Activated T-helper 1 cell treated with anti-CD3 and anti-CD28 coated beads, Interleukin-2, amount 50 U/mL, for 16 hours (primary cell): ENCODE measurements at regions not wholly inside any gene's neighbourhood (a gene's known extent, or its start where the extent isn't known, plus 50 kb on each side); places are given as distances from the start of the nearest gene placed in this dataset.
"Not testable (repeated sequence)": the region's sequence is repeated elsewhere in the genome, so short reads cannot be mapped to it uniquely, and the experiment has no call there.

Source experiments
- DNase-seq, 2 donors: peaks; one replicate each; pipeline ENCODE4 v3.0.0-alpha.2; 2020; ENCODE audit warnings: low read depth in 1 of 2, low spot score in 1 of 2

DNA sequence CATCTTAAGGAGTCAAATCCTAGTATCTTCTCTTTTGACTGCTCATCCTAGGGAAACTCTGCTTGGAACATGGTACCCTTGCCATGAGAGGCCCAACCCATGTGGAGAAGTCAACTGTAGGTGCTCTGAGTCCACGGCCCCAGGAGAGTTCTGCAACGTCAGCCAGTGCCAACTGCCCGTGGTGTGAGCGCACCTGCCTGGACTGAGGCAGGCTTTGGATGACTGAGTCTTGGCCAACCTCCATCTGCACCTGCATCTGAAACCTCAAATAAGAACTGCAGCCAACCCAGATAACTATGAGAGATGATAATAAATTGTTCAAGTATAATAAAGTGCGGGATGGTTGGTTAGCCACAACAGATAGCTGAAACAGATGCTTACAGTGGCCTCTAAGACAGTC, 772.0 kb downstream of the TRIML1 start:
- no peak for DNase-seq

DNA sequence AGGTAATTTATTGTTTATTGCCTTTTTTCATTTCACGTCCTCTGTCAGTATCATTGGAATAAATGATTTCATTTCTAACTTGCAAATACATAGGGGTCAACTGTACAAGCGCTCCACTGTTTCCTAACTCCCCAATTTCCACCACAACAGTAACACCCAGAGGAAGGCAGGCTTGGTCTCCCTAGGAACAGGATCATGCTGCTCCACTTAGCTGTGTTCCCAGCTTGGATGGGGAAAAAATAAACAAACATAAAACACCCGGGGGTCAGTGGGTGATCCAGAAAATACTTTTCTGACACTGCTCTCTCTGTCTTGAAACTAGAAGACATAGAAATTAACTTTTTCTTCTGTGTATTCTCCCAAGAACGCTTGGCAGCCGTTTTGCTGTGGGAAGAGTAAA, 772.5 kb downstream of the TRIML1 start:
- no peak for DNase-seq

DNA sequence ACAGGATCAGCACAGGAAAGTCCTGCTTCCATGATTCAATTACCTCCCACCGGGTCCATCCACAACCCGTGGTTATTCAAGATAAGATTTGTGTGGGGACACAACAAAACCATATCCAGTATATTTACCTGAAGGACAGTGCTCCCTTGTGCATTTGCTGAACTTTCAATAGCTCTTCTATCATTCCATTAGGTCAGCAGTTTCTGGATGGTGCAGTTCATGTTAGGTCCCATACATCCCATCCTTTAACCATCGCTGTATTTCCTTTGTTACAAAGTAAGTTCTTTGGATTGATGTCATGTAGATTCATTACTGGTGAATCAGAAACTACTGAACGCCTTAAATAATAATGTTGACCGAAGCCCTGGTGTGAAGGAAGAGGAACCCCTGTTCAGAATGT, 775.9 kb downstream of the TRIML1 start:
- no peak for DNase-seq

DNA sequence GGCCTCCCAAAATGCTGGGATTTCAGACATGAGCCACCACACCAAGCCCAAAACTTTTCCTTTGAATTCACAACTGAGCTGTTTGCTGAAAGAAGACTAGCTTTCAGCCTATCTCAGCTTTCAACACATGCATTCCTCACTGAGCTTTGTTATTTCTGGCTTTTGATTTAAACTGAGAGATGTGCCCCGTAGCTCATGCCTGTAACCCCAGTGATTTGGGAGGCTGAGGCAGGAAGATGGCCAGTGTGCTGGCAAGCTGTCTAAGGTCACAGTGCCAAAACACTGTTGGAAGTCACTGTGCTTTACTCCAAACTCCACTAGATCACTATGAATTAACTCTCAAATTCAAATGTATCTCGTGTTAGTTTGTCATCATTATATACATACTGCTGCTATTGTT, 779.5 kb downstream of the TRIML1 start:
- DNase-seq = no peak

DNA sequence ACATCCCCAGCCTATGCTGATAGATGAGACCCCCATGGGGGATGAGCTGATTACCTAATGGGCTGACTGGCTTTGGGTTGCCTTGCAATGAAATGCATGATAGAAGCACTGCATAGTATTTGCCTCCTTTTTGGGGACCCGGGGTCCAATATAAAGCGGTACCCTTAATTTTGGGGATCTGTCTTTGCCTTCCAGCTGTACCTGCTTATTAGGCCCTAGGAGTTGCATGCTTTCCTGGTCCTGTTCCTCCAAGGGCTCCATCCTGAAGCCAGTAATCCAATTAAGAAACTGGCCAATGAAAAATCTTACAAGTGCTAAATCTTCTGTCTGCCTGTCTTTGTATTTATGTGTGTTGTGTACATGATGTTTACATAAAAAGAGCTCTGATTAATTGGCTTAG, 791.6 kb downstream of the TRIML1 start:
- no peak for DNase-seq

DNA sequence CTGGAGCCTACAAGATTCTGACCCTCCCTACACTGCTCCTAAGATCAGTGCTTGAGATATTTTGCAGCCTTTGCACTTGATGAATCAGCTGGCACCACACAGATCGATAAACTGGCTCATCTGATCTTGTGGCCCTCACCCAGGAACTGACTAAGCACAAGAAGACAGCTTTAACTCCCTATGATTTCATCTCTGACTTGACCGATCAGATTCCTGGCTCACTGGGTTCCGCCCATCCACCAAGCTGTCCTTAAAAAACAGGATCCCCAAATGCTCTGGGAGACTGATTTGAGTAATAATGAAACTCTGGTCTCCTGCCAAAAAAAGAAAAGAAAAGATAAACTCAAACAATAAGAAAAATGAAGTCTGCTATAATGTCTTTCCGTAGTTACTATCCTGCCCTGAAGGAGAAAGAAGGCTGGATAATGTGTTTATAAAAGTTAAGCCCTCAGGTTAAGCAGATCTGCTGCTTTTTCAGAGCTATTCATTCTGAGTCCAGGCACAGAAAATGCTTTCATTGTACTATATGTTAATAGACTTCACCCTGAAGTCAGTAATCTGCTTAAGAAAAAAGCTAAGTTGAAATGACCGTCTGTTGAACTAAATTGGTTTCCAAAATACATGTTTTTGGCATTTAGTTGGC, 795.2 kb downstream of the TRIML1 start:
- DNase-seq = no peak

DNA sequence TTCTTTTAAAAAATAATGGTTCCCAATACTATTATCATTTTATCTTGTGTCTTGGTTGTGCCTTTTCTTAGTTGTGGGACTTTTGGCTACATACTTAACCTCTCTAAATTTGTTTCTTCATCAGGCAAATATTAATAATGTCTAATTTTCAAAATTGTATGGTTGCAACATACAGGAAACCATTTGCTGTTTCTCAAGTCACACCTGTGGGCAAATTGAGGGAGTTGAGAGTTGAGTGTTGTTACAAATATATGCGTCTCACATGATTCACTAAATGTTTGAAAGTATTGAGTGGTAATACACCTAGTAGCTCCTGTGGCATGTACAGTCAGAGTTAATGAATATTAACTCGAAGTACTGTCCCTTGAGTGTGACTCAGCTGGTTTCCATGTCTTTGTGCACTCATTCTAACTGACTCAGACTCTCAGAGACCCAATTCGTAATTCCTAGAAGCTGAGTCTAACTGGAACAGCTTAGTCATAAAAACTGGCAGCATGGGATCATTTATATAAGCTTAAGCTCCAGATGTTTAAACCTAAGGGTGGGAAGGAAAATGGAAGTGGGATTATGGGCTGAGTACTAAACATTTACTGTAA, 802.4 kb downstream of the TRIML1 start:
- DNase-seq = no peak

DNA sequence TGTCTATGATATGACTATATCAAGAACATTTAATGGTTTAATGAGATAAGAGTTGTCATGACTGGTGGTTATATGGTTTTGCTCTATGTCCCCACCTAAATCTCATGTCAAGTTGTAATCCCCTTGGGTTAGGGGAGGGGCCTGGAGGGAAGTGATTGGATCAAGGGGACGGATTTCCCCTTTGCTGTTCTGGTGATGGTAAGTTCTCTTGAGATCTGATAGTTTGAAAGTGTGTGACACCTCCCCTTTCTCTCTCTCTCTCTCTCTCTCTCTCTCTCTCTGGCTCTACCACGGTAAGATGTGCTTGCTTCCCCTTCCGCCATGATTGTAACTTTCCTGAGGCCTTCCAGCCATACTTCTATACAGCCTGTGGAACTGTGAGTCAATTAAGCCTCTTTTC, 803.4 kb downstream of the TRIML1 start:
- DNase-seq = no peak

DNA sequence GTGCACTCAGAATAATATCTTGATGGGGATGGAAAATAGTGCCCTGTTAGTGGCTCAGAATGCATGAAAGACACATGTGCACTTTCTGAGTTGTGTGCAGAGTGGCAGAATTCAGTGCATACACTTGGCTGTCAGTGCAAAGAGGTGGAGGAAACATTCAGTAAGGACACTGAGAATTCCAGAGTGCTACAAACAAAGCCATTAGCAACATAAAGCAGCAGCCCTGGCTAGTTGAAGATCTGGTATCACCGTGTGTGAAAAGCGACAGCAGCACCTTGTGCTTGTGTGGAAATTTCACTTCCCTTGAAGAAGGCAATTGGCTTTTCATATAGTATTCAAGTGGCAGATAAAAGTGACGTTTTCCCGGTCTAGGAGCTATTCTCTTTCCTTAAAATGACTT, 810.4 kb downstream of the TRIML1 start:
- no peak for DNase-seq

DNA sequence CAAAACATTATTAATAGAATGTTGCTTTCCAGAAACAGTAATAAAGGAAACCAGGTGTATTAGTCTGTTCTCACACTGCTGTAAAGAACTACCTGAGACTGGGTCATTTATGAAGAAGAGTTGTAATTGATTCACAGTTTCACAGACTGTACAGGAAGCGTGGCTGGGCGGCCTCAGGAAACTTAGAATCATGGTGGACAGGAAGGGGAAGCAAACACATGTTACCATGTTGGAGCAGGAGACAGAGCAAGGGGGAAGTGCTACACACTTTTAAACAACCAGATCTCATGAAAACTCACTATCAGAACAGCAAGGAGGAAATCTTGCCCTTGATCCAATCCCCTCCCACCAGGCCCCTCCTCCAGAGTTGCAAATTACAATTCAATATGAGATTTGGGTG, 815.8 kb downstream of the TRIML1 start:
- no peak for DNase-seq

DNA sequence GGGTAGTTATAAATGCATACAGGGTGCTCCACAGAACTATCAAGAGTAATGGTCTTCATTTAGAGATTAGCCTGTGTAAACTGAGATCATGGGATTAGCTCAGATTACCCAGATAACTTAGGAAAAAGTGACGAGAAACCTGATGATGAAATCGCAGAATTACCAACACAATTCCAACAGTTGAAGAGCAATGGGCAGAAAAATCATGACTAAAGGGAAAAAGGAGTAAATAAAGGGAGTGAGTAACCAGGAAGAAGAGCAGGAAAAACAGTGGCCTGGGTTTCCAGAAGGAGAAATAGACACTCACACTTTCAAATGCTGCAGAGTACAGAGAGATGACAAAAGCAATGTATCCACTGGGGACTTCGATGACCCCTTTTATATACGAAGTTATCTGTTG, 817.3 kb downstream of the TRIML1 start:
- DNase-seq = no peak

DNA sequence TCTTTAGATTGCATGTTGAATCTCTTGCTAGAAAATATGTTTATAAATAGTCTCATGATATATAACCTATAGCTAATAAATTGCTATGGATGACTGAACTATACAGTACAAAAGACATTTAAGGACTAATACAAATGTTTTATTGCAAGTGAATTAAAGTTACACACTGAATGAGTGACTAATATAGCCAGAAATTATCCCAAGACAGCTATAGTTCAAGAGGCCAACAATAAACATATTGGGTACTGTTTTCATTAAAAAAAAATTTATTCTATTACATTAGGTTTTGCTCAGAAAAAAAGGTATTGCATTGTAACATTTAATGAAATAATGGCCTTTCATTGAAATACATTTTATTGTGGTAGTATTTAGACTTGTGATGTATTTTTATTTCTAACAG, 819.1 kb downstream of the TRIML1 start:
- DNase-seq = no peak

DNA sequence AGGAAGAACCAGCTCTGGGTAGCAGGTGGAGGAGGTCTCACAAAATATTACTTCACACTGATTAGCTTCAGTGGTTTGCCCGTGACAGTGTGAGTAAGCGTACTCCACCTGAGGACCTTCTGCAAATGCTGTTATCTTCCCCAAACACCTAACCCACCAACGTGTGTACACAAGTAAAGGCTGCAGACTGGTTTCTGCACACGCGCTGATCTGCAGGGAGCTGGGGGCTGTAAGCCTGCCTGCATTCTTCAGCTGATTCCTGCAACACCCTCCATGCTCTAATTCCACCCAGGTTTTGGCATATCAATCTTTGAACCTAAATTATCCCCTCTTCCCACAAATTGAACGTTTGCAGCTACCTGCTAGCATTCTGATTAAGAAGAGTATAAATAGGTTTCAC, 820.2 kb downstream of the TRIML1 start:
- DNase-seq = no peak

DNA sequence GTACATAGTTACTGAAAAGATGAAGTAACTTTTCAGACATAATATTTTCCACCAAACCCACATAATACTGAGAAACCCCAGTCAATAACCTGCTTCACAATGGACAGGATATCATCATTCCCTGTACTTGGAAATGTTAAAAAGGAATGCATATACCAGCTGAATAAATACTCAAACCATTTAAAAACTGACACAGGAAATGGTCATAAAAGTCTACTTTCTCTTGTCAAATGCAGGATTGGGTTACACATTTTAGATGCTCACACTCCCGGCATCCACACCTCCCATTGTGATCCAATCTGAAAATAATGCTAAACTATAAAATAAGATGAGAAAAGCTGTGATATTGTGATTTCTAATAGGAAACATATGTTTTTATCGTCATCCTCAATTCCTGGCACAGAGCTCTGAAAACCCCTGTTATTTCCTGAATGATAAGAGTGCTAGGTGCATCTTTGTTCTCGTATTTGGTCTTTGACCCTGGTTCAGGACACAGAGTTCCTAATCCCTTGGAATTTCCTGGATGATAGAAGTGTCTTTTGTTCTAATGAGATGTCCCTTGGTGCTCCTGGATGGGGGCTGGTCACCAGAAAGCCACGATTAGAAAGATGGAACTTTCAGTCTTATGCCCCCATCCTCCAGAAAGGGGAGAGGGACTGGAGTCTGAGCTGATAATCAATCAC, 821.3 kb downstream of the TRIML1 start:
- no peak for DNase-seq

DNA sequence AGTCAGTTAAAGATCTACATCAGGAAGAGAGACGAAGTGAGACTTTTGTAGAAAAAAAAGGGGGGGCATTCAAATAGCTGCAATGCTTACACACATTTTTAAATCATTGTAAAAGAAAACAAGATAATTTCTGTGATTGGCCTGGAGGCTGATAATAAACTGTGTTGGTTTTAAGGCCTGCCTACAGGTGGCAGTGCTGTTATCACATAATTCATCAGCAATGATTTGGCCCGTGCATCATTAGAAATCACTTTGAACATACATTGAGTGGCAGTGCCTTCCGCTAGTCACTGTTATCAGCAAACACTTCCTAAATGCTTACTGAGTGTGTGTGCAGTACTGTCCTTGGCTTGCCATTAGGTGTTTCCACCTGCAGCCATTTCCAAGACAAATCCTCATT, 831.9 kb downstream of the TRIML1 start:
- DNase-seq = no peak

DNA sequence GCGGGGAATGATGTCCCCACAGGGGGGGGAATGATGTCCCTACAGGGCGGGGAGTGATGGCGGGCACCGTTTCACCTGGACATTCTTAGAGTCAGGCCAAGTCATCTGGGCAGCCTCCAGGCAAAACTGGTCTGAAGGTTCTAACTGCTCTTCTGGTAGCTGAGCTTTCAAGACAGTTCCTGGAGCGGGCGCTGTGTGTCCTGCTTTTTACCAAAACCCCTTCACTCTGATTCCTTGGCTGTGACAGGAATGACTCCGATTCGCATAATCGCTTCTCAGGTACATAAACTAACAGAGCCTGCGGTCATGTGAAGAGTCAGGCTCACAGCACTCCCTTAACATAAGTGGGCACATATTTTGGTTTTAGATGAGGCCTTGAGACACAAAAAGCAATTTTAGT, 836.0 kb downstream of the TRIML1 start:
- no peak for DNase-seq

DNA sequence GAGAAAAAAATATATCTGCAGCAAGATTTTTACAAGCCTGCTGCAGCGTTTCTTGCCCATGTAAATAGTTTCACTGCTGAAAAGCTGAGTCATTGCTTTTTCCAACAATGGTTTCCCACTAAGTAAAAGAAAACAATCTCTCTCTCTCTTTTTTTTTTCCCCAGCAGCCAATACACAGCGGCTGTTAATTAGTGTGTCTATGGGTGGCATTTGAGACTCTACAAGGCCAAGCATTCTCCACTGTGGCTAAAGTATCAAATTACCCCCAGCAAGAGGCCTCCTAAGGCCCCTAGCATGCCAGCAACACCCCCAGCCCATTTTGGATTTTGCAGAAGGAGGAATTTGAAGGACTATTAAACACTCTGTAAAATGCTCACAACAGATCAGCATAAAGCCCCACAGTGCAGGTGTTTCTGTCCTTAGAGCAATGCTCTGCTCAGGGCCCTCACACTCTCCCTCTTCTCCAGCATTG, 837.4 kb downstream of the TRIML1 start:
- no peak for DNase-seq

DNA sequence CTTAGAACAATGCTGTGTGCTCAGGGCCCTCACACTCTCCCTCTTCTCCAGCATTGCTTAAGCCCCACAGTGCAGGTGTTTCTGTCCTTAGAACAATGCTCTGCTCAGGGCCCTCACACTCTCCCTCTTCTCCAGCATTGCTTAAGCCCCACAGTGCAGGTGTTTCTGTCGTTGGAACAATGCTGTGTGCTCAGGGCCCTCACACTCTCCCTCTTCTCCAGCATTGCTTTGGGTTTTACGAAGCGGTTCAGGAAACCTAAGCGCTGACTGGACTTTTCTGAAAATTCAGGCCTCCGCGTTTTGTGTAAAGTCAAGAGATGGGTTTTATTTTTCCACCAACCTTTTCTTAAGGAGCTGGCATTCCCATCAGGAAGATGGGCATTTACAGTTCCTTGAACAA, 838.0 kb downstream of the TRIML1 start:
- DNase-seq = not testable (repeated sequence)

DNA sequence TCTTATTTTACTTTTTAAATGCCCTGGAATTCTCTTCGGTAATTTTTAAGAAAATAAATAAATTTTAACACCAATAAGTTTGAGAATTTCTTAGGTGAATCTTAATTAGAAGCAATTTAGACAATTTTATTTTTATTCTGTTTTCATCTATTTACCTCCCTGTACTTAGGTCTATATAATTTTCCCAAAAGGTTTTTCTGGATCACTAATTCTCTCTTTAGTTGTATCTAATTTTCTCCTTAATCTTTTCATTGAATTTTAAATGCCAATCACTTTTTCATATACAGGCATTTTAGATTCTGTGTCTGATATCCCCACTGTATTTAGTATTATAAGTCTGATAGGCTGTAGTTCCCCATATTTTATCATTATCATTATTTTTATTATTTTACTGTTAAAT, 845.3 kb downstream of the TRIML1 start:
- DNase-seq = no peak

DNA sequence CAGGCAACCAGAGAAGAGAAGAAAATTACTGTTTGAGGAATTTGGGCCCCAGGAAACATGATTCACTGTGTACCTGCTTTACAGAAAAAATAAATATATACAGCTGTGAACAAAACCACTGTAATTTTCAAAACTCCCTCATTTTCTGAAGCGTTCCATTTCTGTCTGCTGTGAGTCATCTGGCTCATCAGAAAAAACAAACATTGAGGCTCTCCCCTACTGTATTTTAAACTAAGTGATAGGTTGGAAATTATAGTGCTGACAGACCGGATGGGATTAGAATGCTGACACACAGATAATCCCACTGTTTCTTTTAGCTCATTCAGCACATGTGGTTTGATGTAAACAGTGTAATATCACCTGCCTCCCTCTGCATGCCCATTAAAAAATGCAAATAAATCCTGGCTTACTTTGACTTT, 847.0 kb downstream of the TRIML1 start:
- no peak for DNase-seq

DNA sequence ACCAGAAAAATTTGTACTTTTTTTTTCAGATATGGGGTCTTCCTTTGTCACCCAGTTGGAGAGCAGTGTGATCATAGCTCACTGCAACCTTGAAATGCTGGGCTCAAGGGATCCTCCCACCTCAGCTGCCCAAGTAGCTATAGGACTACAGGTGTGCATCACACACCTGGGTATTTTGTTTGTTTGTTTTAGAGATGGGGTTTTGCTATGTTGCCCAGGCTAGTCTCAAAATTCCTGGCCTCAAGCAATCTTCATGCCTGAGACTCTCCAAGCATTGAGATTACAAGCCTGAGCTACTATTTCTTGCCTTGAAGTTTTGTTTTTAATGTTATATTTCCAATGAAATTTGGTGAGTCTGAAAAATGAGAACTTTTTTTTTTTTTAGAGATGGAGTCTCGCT, 847.8 kb downstream of the TRIML1 start:
- DNase-seq = no peak

DNA sequence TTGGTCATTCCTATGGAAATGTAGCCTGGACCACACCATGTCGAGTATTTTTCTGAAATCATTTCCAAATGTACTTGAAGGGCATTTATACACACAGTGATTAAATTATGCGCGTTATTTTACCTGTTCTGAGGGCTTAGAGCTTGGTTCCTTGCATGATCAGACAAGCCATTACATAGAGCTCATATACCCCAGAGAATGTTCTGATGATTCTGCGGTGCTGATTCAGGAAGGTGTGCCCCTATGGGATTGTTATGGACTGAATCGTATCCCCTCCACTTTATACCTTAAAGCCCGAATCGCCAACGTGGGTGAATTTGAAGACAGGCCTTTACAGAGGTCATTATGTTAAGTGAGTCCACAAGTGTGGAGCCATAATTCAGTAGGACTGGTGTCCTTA, 848.9 kb downstream of the TRIML1 start:
- DNase-seq = no peak

DNA sequence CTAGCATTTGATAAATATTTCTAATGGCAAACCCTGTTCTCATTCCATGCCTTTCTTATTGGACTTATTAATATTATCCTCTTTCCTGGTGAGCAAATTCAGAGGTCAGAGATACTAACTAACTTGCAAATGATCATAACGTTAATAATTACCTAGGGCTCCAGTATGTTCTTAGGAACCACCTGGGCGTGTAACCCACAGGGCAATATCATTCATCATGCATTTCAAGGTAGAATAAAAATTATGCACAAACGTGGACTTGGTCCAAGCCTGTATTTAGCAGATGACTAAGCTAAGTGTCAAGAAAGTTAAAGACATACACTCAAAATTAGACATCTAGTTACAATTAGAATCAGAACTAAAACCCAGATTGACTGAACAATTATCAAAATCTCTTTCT, 850.1 kb downstream of the TRIML1 start:
- no peak for DNase-seq
